Activated CD4-positive, alpha-beta T cell treated with anti-CD3 and anti-CD28 coated beads, Interleukin-2, amount 50 U/mL, for 1 hour (primary cell): ENCODE measurements at regions not wholly inside any gene's neighbourhood (a gene's known extent, or its start where the extent isn't known, plus 50 kb on each side); places are given as distances from the start of the nearest gene placed in this dataset.

Experiments used
- DNase-seq: peaks from one replicate; pipeline ENCODE4 v3.0.0-alpha.2; 2020

- no peak for DNase-seq
Observed at GRCh38 chr2:9773903-9774239, 69.4 kb upstream of the TAF1B start.

- no peak for DNase-seq
Observed at GRCh38 chr2:9774266-9774665, 69.0 kb upstream of the TAF1B start.

GRCh38 chr2:9775351-9775750, 67.9 kb upstream of the TAF1B start:
- no peak for DNase-seq

- no peak for DNase-seq
Observed at GRCh38 chr2:9775999-9776712, 67.1 kb upstream of the TAF1B start.

GRCh38 chr2:9777081-9777480, 66.2 kb upstream of the TAF1B start:
- DNase-seq: no peak

GRCh38 chr2:9778012-9778411, 65.3 kb upstream of the TAF1B start:
- DNase-seq: peak; percentile 28

- no peak for DNase-seq
Observed at GRCh38 chr2:9778471-9779316, 64.6 kb upstream of the TAF1B start.

GRCh38 chr2:9779596-9780264, 63.5 kb upstream of the TAF1B start:
- DNase-seq: peak; percentile 41

- DNase-seq: no peak
Observed at GRCh38 chr2:9780368-9781130, 62.7 kb upstream of the TAF1B start.

GRCh38 chr2:9781252-9781651, 62.0 kb upstream of the TAF1B start:
- no peak for DNase-seq

- peak; percentile 66 for DNase-seq
Observed at GRCh38 chr2:9782197-9782719, 61.0 kb upstream of the TAF1B start.

- no peak for DNase-seq
Observed at GRCh38 chr2:9789371-9789770, 53.9 kb upstream of the TAF1B start.

- no peak for DNase-seq
Observed at GRCh38 chr2:9790702-9791225, 52.5 kb upstream of the TAF1B start.

GRCh38 chr2:9791711-9792110, 51.6 kb upstream of the TAF1B start:
- no peak for DNase-seq

GRCh38 chr2:9793156-9793917, 49.9 kb upstream of the TAF1B start:
- DNase-seq: no peak
